ENCODE measurements at regions not wholly inside any gene's neighbourhood (a gene's known extent, or its start where the extent isn't known, plus 50 kb on each side); places are given as distances from the start of the nearest gene placed in this dataset.

DNA sequence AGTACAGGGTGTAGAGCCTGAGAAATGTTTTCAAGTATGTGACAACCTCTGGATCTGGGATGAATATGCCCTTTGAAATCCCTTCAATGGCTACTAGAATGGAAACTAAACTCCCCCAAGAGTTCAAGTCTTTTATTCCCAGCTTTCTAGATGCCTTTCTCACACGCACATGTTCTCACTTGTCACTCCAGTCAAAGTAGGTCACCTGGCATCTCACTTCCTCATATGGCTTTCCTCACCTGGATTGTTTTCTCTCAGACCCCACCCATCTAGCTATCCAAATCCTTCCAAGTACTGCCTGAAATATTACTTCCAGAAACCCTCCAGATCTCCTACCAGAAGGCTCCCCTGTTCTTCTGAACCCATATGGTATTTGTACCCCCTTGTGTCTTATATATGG lies 615.4 kb upstream of the KLF4 start:
- H3K4me3 ChIP-seq (ENCODE audit: low read depth, low read length) = no peak overlapping the region
- TF ChIP-seq, protein P1, sequence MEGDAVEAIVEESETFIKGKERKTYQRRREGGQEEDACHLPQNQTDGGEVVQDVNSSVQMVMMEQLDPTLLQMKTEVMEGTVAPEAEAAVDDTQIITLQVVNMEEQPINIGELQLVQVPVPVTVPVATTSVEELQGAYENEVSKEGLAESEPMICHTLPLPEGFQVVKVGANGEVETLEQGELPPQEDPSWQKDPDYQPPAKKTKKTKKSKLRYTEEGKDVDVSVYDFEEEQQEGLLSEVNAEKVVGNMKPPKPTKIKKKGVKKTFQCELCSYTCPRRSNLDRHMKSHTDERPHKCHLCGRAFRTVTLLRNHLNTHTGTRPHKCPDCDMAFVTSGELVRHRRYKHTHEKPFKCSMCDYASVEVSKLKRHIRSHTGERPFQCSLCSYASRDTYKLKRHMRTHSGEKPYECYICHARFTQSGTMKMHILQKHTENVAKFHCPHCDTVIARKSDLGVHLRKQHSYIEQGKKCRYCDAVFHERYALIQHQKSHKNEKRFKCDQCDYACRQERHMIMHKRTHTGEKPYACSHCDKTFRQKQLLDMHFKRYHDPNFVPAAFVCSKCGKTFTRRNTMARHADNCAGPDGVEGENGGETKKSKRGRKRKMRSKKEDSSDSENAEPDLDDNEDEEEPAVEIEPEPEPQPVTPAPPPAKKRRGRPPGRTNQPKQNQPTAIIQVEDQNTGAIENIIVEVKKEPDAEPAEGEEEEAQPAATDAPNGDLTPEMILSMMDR (IDR thresholded peaks at IDR 0.05; ENCODE audit: borderline replicate concordance, insufficient read depth, low read depth, low read length) = no peak

DNA sequence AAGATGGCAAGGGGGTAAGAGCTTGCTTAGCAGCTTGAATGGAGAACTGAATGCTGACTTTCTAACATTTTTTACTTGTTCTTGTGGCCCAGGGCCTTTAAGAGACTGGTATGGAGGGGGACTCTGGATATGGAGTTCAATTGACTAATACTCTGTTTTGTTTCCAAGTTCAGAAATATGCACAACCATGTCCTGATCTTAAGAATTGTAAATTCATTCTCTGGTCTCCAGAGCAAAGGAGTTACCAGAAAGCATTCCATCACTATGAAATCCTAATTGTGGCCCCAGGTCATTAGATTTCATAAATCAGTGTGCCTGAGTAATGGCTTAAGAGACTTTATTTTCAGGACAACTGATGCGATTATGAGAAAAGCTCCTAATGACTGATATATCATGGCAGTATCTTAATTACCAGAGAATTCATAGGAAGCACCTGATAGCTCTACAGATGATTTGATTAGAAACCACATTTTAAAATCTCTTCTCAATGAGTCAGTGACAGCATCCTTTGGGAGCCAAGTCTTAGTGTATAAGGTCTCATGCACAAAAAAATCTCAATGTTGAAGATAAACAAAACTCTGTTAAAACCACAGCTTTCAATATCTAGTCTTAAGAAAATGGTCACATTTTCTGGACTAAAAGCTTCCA lies 613.6 kb upstream of the KLF4 start:
- TF ChIP-seq, protein P1 (IDR thresholded peaks at IDR 0.05; ENCODE audit: borderline replicate concordance, insufficient read depth, low read depth, low read length) = no peak
- H3K4me3 ChIP-seq (ENCODE audit: low read depth, low read length) = no peak overlapping the region

DNA sequence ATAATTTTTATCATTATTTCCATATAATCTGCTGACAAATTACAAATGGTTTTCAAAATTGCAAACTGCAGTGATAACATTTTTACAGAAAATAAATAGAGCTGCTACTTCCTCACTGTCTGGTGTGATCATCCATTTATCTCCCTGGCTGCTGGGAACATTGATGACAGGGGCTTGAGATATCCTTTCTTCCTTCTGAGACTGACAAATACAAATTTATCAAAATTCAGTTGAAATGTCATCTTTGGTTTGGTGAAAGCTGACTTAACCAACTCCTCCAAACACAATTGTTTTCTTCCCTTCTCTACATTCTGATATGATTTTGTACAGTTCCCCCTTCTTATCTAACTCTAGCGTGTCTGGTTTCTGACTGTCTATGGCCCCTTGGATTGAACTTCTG lies 611.8 kb upstream of the KLF4 start:
- H3K4me3 ChIP-seq (ENCODE audit: low read depth, low read length) = no peak overlapping the region
- TF ChIP-seq, protein P1 (IDR thresholded peaks at IDR 0.05; ENCODE audit: borderline replicate concordance, insufficient read depth, low read depth, low read length) = no peak

DNA sequence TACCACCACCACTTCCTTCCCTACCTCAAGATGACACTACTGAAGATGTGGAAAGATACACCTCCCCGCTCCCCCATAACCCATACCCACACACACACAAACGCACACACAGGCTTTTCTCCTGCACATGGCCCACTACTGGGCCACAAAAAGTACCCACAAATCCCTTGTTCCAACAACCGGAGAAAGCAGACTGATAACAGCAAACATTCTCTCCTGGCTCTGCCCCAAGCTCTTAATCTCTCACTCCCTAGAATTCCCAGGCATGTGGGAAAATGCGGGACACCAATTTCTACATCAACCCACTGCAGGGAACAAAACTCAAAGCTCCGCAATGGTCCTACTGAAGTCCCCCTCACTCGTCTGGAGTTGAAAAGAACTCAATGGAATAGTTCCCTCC lies 611.0 kb upstream of the KLF4 start:
- H3K4me3 ChIP-seq (ENCODE audit: low read depth, low read length) = no peak overlapping the region
- TF ChIP-seq, protein P1 (IDR thresholded peaks at IDR 0.05; ENCODE audit: borderline replicate concordance, insufficient read depth, low read depth, low read length) = no peak

DNA sequence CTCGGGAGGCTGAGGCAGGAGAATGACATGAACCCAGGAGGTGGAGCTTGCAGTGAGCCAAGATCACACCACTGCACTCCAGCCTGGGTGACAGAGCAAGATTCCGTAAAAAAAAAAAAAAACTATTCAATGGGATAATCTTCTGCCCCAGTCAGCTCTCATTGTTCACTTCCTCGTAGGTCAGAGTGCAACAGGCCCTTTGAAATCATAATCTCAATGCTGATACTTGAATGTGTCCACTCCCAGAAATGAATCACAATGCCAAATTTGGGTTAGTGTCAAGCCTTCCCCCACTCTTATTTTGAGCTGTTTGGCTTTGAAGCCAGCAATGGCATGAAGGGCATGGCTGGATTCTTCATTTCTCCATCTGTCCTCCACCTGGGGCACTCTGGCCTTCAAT lies 610.3 kb upstream of the KLF4 start:
- TF ChIP-seq, protein P1 (IDR thresholded peaks at IDR 0.05; ENCODE audit: borderline replicate concordance, insufficient read depth, low read depth, low read length) = no peak

DNA sequence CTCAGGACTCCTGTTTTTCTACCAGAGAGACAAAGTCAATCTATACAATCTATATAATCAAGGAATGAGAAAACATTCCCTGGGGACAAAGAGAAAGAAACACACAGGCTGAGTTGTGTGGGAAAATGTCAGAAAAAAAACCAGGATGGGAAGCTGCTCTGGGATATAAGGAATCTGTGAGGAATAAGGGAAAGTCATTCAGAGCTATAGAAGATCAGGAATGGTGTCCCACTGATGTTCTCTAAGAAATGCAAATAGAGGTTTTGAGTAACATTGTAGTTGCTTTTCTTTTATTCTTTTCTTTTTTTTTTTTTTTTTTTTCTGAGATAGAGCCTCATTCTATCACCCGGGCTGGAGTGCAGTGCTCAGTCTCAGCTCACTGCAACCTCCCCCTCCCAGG lies 605.9 kb upstream of the KLF4 start:
- H3K4me3 ChIP-seq (ENCODE audit: low read depth, low read length) = no peak overlapping the region
- TF ChIP-seq, protein P1 (IDR thresholded peaks at IDR 0.05; ENCODE audit: borderline replicate concordance, insufficient read depth, low read depth, low read length) = no peak

More for the DNA sequence above, 610.3 kb upstream of the KLF4 start:
- no peak overlapping the region for H3K4me3 ChIP-seq (ENCODE audit: low read depth, low read length)

DNA sequence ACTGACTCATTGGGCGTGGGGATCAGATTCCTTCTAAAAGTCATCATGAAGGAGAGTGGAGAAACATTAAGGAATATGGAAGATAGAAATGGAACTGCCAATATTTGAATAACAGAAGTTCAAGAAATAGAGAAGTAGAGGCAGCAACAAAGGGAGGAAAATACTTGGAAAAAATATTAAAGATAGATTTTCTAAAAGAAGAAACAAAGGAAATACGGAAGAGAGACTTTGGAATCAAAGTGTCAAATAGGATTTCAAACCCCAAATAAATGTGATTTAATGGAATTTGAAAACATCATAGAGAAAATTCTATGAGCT lies 605.1 kb upstream of the KLF4 start:
- no peak overlapping the region for H3K4me3 ChIP-seq (ENCODE audit: low read depth, low read length)
- TF ChIP-seq, protein P1 (IDR thresholded peaks at IDR 0.05; ENCODE audit: borderline replicate concordance, insufficient read depth, low read depth, low read length) = no peak

Measured in GM12875 (cell line).